HCT116 (cell line): ENCODE measurements at regions not wholly inside any gene's neighbourhood (a gene's known extent, or its start where the extent isn't known, plus 50 kb on each side); places are given as distances from the start of the nearest gene placed in this dataset.

ENCODE experiments used
- ATAC-seq: fragments of 200-7000 bp; cut with Tn5 transposase; 2 replicates; pipeline ENCODE4 v1.9.1; 2020; ENCODE audit warnings: mild to moderate bottlenecking, moderate library complexity
- BruUV-seq: library from RNA; stranded (reverse); fragments of 400-500 nt; replicated peaks from 2 replicates; lab custom pipeline; 2021; lab: Mats Ljungman, UMichigan
- CTCF ChIA-PET: fragments of 300-600 bp; sonication (Branson Sonifier 250); formaldehyde crosslinking; loops from one replicate; lab custom pipeline; 2021; ENCODE audit warnings: antibody characterized with exemption; lab: Charles Lee
- POLR2A ChIA-PET: fragments of 300-600, 350-600 bp; sonication (Branson Sonifier 250); formaldehyde crosslinking; loops from one replicate; lab custom pipeline; 2021; ENCODE audit warnings: antibody characterized with exemption; lab: Charles Lee
- RAD21 ChIA-PET, 2 experiments: fragments of 300-600 bp; sonication (Branson Sonifier 250); formaldehyde crosslinking; loops; one replicate each; lab custom pipeline; 2023; ENCODE audit warnings: low total read pairs in 2 of 2; ENCODE audit not compliant: uncharacterized antibody in 2 of 2, unreplicated experiment in 2 of 2, low non-redundant PET in 1 of 2; lab: Charles Lee
- DNase-seq: peaks from one replicate; pipeline ENCODE4 v3.0.0-alpha.2; 2010; ENCODE audit warnings: low read depth, low spot score
- H2AFZ ChIP-seq: fragments of 200-600 bp; shearing (Covaris generic), sonication (generic); 2 replicates; pipeline ENCODE4 v1.6.1; 2017; ENCODE audit warnings: low read depth, mixed run types, mixed read lengths, antibody characterized with exemption, low read length; ENCODE audit not compliant: poor library complexity, severe bottlenecking
- H3K27ac ChIP-seq: 2 replicates; pipeline ENCODE4 v1.5.1; 2012; ENCODE audit warnings: low read depth, low read length
- H3K27me3 ChIP-seq: fragments of 200-600 bp; sonication (generic); 2 replicates; pipeline ENCODE4 v1.6.1; 2016; ENCODE audit warnings: mixed run types, low read length, mixed read lengths; ENCODE audit not compliant: insufficient read depth
- H3K36me3 ChIP-seq, 2 experiments: fragments of 200-500 bp in 1 of 2; fragments of 200-600 bp in 1 of 2; sonication (Bioruptor generic) in 1 of 2; sonication (generic) in 1 of 2; 2 replicates each; pipeline versions ENCODE4 v1.5.1 to v1.6.1; 2014 to 2016; ENCODE audit warnings: low read length in 2 of 2, inconsistent platforms in 1 of 2, mixed read lengths in 1 of 2, mixed run types in 1 of 2; ENCODE audit not compliant: insufficient read depth in 2 of 2, control insufficient read depth in 1 of 2
- H3K4me1 ChIP-seq, 2 experiments: fragments of 200-600 bp in 1 of 2; sonication (generic) in 1 of 2; 2 replicates each; pipeline versions ENCODE4 v1.5.1 to v1.6.1; 2012 to 2017; ENCODE audit warnings: low read length in 2 of 2, inconsistent platforms in 1 of 2, mild to moderate bottlenecking in 1 of 2, mixed read lengths in 1 of 2, mixed run types in 1 of 2, moderate library complexity in 1 of 2; ENCODE audit not compliant: insufficient read depth in 2 of 2, control insufficient read depth in 1 of 2
- H3K4me2 ChIP-seq: fragments of 200-600 bp; sonication (generic); 2 replicates; pipeline ENCODE4 v1.6.1; 2017; ENCODE audit warnings: mixed run types, low read length, mixed read lengths
- H3K4me3 ChIP-seq, 2 experiments: fragments of 200-600 bp in 1 of 2; sonication (generic) in 1 of 2; replicated peaks in 1 of 2; 2 replicates each; pipeline ENCODE4 v1.5.1; 2011 to 2016; ENCODE audit warnings: low read length in 2 of 2, control low read depth in 1 of 2, low read depth in 1 of 2, mild to moderate bottlenecking in 1 of 2, mixed read lengths in 1 of 2, mixed run types in 1 of 2
- H3K79me2 ChIP-seq: fragments of 200-600 bp; sonication (generic); 2 replicates; pipeline ENCODE4 v1.6.1; 2017; ENCODE audit warnings: mild to moderate bottlenecking, mixed run types, low read length, moderate library complexity, mixed read lengths; ENCODE audit not compliant: insufficient read depth
- H3K9ac ChIP-seq: fragments of 200-600 bp; sonication (generic); 2 replicates; pipeline ENCODE4 v1.6.1; 2016; ENCODE audit warnings: low read length, mixed read lengths
- H3K9me2 ChIP-seq: fragments of 200-600 bp; sonication (generic), shearing (Covaris generic); 2 replicates; pipeline ENCODE4 v1.6.1; 2017; ENCODE audit warnings: mixed run types, mild to moderate bottlenecking, moderate library complexity; ENCODE audit not compliant: insufficient read depth
- H3K9me3 ChIP-seq, 2 experiments: fragments of 200-500 bp in 1 of 2; fragments of 200-600 bp in 1 of 2; sonication (Bioruptor generic) in 1 of 2; sonication (generic) in 1 of 2; 2 replicates each; pipeline ENCODE4 v1.6.1; 2014 to 2017; ENCODE audit warnings: low read length in 2 of 2, mixed read lengths in 2 of 2, inconsistent platforms in 1 of 2, low read depth in 1 of 2, mild to moderate bottlenecking in 1 of 2, mixed run types in 1 of 2, moderate library complexity in 1 of 2; ENCODE audit not compliant: control insufficient read depth in 1 of 2, insufficient read depth in 1 of 2
- H4K20me1 ChIP-seq: fragments of 200-600 bp; sonication (generic), shearing (Covaris generic); 2 replicates; pipeline ENCODE4 v1.6.1; 2017; ENCODE audit warnings: mixed run types, mild to moderate bottlenecking, moderate library complexity; ENCODE audit not compliant: insufficient read depth
- CBX3 ChIP-seq: IDR thresholded peaks from 2 replicates; pipeline ENCODE4 v1.6.1; 2012; ENCODE audit warnings: low read depth
- CEBPB ChIP-seq: IDR thresholded peaks from 2 replicates; pipeline ENCODE4 v1.6.1; 2012; ENCODE audit warnings: low read depth
- EGR1 ChIP-seq: IDR thresholded peaks from 2 replicates; pipeline ENCODE4 v1.6.1; 2012; ENCODE audit warnings: low read depth
- EZH2 ChIP-seq: fragments of 200-600 bp; sonication (generic); IDR thresholded peaks from 2 replicates; pipeline ENCODE4 v1.6.1; 2017; ENCODE audit warnings: antibody characterized with exemption, mixed run types
- EZH2phosphoT487 ChIP-seq: fragments of 200-600 bp; IDR thresholded peaks from 2 replicates; pipeline ENCODE4 v1.6.1; 2018; ENCODE audit warnings: antibody characterized with exemption, borderline replicate concordance
- FOSL1 ChIP-seq: IDR thresholded peaks from 2 replicates; pipeline ENCODE4 v1.6.1; 2012; ENCODE audit warnings: low read depth
- POLR2A ChIP-seq: IDR thresholded peaks from 2 replicates; pipeline ENCODE4 v1.7.0; 2011; ENCODE audit warnings: borderline replicate concordance; ENCODE audit not compliant: insufficient read depth, insufficient read length; ENCODE audit errors: extremely low read depth
- POLR2AphosphoS5 ChIP-seq: IDR thresholded peaks from 2 replicates; pipeline ENCODE4 v1.6.1; 2011; ENCODE audit warnings: mild to moderate bottlenecking, low read depth, low read length, moderate library complexity
- RAD21 ChIP-seq: IDR thresholded peaks from 2 replicates; pipeline ENCODE4 v1.6.1; 2012; ENCODE audit warnings: low read depth, mild to moderate bottlenecking
- SIN3A ChIP-seq: IDR thresholded peaks from 2 replicates; pipeline ENCODE4 v1.6.1; 2012; ENCODE audit warnings: low read depth
- SP1 ChIP-seq: IDR thresholded peaks from 2 replicates; pipeline ENCODE4 v1.6.1; 2012; ENCODE audit warnings: low read depth
- SRF ChIP-seq: IDR thresholded peaks from 2 replicates; pipeline ENCODE4 v1.6.1; 2012; ENCODE audit warnings: low read depth
- TCF7L2 ChIP-seq: IDR thresholded peaks from 2 replicates; pipeline ENCODE4 v1.7.0; 2011; ENCODE audit warnings: borderline replicate concordance, inconsistent platforms; ENCODE audit not compliant: insufficient read depth, insufficient read length; ENCODE audit errors: extremely low read depth
- YY1 ChIP-seq: IDR thresholded peaks from 2 replicates; pipeline ENCODE4 v1.6.1; 2011; ENCODE audit warnings: low read length, low read depth, moderate library complexity, mild to moderate bottlenecking; ENCODE audit not compliant: insufficient replicate concordance; ENCODE audit errors: extremely low read depth
- intact Hi-C: fragments of 100-400 bp; cut with micrococcal nuclease; formaldehyde crosslinking; loops from 2 replicates; pipeline ENCODE4 v1.10.0; 2022
- TF ChIP-seq, protein P1 (sequence below): IDR thresholded peaks from 2 replicates; pipeline ENCODE4 v1.6.1; 2011; ENCODE audit warnings: mild to moderate bottlenecking, low read length, moderate library complexity; ENCODE audit not compliant: insufficient replicate concordance; ENCODE audit errors: extremely low read depth
- TF ChIP-seq, protein P2 (sequence below): IDR thresholded peaks from 2 replicates; pipeline ENCODE4 v1.6.1; 2012
- TF ChIP-seq, protein P3 (sequence below): IDR thresholded peaks from 2 replicates; pipeline ENCODE4 v1.6.1; 2012; ENCODE audit warnings: low read depth

DNA sequence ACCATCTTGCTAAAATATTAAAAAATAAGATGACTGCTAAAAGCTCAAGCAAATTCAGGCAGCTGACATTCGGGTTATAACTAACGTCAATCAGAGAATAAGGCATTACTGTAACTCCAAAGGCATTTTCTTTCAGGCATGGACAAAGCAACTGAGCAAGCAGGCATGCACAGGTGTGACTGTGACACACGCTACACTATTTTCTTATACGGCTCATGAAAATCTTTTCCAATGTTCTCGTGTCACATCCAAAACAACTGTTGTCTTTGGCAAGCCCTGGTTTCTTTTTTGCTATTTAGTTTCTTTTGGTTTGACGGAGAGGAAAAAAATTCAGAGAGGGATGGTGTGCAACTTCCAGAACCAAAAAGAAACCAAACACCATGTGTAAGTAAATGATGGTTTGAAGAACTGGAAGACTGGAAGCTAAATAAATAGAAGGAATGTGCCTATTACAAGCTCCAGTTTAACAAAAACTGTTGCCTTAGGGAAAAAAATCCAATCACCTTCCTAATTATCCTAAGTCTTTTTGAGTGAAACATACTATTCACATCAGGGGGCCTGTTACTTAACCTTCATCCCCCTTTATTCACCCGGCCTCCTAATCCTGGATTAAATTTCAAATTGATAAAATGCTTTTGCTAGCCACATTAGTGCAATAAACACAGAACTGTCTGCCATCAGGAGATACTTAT, 277.6 kb downstream of the PSAT1 start (continued):
- TF ChIP-seq POLR2A = no peak

DNA sequence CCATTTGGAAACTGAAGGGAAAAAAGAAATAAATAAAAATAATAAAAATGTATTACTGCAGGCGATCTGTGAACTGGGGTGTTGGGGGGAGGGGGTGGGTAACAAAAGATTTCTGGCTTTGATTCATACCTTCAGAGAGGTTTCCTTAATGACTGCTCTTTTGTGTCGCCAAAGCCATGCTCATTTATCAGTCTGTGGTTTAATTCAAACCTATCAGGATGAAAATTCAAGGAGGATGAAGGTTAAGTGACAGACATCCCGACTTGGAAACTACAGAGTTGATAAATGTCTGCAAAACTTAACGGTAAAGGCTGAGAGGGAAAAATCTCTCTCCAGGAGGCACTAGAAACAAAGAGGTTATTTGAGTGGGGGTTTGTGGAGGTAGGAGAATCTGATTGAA, 278.2 kb downstream of the PSAT1 start:
- ChIA-PET CTCF (no interaction called here), RAD21 (no interaction called here), POLR2A (no interaction called here)
- Histone ChIP-seq H4K20me1 (no peaks in the 10 kb centered on the region), H3K4me1 (no peaks in the 10 kb centered on the region), H3K27ac (no peak overlapping the region), H3K36me3 (no peaks in the 10 kb centered on the region), H3K9me2 (no peaks in the 10 kb centered on the region), H3K4me3 (no peak overlapping the region), H3K79me2 (no peaks in the 10 kb centered on the region), H3K9me3 (no peaks in the 10 kb centered on the region), H3K9ac (no peak overlapping the region), H2AFZ (no peak overlapping the region), H3K27me3 (no peaks in the 10 kb centered on the region), H3K4me2 (no peak overlapping the region)
- DNase-seq = no peak
- TF ChIP-seq YY1 (no peak), EGR1 (no peak), SRF (no peak), SIN3A (no peak), SP1 (no peak), POLR2A (no peak), TCF7L2 (no peak), POLR2AphosphoS5 (no peak), CBX3 (no peak), RAD21 (no peak), EZH2phosphoT487 (no peak), CEBPB (no peak), FOSL1 (no peak), EZH2 (no peak)
- TF ChIP-seq, protein P1, sequence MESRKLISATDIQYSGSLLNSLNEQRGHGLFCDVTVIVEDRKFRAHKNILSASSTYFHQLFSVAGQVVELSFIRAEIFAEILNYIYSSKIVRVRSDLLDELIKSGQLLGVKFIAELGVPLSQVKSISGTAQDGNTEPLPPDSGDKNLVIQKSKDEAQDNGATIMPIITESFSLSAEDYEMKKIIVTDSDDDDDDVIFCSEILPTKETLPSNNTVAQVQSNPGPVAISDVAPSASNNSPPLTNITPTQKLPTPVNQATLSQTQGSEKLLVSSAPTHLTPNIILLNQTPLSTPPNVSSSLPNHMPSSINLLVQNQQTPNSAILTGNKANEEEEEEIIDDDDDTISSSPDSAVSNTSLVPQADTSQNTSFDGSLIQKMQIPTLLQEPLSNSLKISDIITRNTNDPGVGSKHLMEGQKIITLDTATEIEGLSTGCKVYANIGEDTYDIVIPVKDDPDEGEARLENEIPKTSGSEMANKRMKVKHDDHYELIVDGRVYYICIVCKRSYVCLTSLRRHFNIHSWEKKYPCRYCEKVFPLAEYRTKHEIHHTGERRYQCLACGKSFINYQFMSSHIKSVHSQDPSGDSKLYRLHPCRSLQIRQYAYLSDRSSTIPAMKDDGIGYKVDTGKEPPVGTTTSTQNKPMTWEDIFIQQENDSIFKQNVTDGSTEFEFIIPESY = no peak
- TF ChIP-seq, protein P2, sequence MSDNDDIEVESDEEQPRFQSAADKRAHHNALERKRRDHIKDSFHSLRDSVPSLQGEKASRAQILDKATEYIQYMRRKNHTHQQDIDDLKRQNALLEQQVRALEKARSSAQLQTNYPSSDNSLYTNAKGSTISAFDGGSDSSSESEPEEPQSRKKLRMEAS = no peak
- TF ChIP-seq, protein P3, sequence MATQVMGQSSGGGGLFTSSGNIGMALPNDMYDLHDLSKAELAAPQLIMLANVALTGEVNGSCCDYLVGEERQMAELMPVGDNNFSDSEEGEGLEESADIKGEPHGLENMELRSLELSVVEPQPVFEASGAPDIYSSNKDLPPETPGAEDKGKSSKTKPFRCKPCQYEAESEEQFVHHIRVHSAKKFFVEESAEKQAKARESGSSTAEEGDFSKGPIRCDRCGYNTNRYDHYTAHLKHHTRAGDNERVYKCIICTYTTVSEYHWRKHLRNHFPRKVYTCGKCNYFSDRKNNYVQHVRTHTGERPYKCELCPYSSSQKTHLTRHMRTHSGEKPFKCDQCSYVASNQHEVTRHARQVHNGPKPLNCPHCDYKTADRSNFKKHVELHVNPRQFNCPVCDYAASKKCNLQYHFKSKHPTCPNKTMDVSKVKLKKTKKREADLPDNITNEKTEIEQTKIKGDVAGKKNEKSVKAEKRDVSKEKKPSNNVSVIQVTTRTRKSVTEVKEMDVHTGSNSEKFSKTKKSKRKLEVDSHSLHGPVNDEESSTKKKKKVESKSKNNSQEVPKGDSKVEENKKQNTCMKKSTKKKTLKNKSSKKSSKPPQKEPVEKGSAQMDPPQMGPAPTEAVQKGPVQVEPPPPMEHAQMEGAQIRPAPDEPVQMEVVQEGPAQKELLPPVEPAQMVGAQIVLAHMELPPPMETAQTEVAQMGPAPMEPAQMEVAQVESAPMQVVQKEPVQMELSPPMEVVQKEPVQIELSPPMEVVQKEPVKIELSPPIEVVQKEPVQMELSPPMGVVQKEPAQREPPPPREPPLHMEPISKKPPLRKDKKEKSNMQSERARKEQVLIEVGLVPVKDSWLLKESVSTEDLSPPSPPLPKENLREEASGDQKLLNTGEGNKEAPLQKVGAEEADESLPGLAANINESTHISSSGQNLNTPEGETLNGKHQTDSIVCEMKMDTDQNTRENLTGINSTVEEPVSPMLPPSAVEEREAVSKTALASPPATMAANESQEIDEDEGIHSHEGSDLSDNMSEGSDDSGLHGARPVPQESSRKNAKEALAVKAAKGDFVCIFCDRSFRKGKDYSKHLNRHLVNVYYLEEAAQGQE = no peak
- intact Hi-C loops = no loop called here
- ATAC-seq = no peak
- BruUV-seq = no TSS peak
